SK-MEL-5 (cell line): ENCODE measurements at regions not wholly inside any gene's neighbourhood (a gene's known extent, or its start where the extent isn't known, plus 50 kb on each side); places are given as distances from the start of the nearest gene placed in this dataset.
A peak's percentile ranks its signal among the peaks of the same experiment; 100 is the strongest.

Source experiments
- DNase-seq: peaks from one replicate; pipeline ENCODE4 v3.0.0-alpha.2; 2016; ENCODE audit warnings: low read depth, low spot score
- in situ Hi-C: cut with HindIII; loops from 2 replicates; pipeline ENCODE4 v1.10.0; 2016; ENCODE audit warnings: low sequenced_read_pairs, high pct_unique_total_duplicates, low pct_unique_long_range_greater_than_20kb

GRCh38 chr4:173777921-173778320 is 247.9 kb upstream of the HAND2 start:
- DNase-seq: no peak
- in situ Hi-C loops: no loop called here

- DNase-seq: no peak
- in situ Hi-C loops: no loop called here
Measured at GRCh38 chr4:173777421-173777820, 247.4 kb upstream of the HAND2 start.

DNA sequence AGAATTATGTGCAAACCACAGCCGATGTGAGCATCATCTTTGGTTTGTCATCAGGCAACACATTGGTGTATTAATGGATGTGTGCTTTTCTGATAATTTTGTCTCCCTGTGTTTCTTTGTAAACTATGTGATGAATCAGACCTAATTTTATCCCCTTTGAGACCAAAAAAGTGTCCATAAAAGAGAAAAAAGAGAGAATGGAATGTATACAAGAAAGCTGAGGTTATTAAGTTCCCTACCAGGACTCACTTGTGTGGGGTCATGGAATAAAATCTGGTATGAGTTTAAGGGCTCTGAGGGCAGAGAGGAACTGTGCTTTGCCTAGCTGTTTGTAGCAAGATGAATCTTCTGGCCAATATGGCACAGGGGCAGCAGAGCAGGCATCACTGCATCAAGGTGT is 239.5 kb upstream of the HAND2 start:
- in situ Hi-C loops: no loop called here
- DNase-seq: no peak

GRCh38 chr4:173767650-173768049 is 237.6 kb upstream of the HAND2 start:
- no peak for DNase-seq
- in situ Hi-C loops: no loop called here

- DNase-seq: no peak
Measured at GRCh38 chr4:173766171-173766600, 236.2 kb upstream of the HAND2 start.

DNA sequence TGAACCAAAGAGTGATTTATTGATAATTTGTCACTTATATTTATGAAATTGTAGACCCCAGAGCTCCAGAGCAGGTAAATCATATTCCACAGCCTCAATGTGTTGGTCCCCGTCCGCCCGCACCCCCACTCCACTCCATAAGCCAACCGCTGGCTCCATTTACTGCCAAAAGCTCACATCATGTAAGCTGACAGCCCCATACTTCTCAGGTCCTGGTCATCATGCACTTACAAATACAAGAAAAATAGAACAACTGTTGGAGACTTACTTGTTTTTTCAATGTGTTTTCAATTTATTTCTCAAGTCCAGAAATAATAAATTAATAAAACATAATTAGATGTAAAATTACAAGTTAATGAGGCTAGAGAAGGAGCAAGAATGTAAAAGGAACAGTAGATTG is 235.7 kb upstream of the HAND2 start:
- in situ Hi-C loops: no loop called here
- DNase-seq: no peak

More at GRCh38 chr4:173766171-173766600, 236.2 kb upstream of the HAND2 start:
- in situ Hi-C loops: no loop called here

- DNase-seq: peak; percentile 83
- in situ Hi-C loops: no loop called here
Measured at GRCh38 chr4:173763389-173763788, 233.4 kb upstream of the HAND2 start.

- DNase-seq: no peak
- in situ Hi-C loops: no loop called here
Measured at GRCh38 chr4:173761938-173762337, 231.9 kb upstream of the HAND2 start.

DNA sequence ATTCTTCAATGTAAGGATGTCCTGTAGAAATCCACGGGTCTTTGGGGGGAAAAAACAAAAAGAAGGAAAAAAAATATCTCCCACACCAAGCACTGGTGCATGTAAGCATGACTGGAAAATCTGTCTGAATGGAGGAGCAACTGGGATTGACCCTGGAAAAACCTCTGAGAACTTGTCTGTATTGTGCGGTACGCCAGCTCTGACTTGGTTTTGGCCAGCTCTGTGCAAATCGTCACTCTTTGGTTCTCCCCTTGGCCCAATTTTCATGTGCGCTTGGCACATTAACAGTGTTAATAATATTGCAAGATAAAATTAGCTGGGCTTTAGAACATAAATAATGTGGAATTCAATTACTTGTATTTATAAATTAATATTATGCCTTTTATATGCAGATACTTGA is 231.2 kb upstream of the HAND2 start:
- in situ Hi-C loops: no loop called here

DNA sequence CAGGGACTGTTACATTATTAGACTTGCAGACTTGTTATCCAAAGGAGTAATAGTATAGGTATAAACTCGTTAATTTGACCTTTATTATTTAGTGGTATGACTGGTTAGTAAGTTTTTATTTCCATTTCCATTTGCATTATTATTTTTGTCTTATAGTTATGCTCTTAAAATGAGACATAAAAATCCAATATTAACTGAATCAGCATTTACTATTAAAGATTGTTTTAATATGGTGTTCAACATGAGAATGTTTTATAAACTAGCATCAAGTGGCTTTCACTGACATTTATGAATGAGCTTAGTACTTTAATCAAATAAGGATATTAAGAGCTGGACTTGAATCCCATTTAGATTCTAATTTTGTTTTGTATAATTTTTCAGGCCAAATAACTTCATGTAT is 228.1 kb upstream of the HAND2 start:
- no peak for DNase-seq
- in situ Hi-C loops: no loop called here

More for the DNA sequence above, 231.2 kb upstream of the HAND2 start:
- no peak for DNase-seq

DNA sequence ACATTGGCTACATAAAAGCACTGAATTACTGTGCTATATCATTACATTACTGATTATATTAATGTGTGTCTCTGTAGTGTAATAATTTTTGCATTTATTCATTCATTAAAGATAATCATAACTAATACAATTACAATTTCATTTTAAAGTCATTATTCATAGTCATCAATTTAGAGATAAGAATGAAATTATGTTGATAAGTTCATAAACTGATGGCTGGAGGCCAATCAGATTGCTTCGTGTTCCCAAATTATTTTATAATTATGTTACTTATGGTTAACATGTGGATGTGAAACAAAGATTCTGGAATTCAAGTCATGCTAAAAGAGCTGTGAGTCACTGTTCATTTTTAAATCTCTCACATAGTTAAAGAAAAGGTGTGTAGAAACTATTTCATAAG is 223.4 kb upstream of the HAND2 start:
- DNase-seq: no peak
- in situ Hi-C loops: no loop called here

- DNase-seq: peak; percentile 52
- in situ Hi-C loops: no loop called here
Measured at GRCh38 chr4:173752610-173753230, 222.7 kb upstream of the HAND2 start.

GRCh38 chr4:173748353-173748752 is 218.3 kb upstream of the HAND2 start:
- in situ Hi-C loops: no loop called here
- DNase-seq: peak; percentile 54

DNA sequence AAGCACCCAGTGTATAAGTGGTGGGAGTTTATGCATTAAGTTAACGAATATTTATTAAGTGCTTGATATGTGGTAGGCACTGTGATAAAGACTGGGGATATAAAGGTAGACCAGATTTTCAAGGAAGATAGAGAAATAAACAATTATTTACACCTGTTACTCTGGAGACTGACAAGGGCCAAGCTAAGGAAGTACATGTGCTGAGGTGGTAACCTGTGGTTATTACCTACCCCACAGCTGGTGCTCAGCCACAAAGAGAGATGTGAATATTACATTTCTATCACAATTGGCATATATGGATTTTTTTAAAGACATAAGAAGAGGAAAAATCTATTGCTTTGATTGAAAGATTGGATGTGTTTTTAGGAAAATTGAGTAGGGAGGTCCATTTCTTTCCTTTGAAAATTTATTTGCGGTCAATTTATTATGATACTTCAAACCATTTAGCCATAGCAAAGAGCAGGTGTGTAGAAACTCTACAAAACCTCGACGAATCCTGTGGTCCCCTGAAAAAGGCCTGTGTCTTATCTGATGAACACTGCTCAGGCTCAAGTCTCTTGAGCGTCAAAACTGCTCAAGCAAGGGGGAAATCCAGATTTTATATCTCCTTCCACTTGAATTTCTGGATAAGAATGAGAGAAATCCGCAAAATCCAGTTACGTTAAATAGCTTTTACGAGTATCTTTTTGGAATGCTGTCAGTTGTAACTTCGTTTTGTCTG is 217.7 kb upstream of the HAND2 start:
- in situ Hi-C loops: no loop called here
- no peak for DNase-seq

- in situ Hi-C loops: no loop called here
- no peak for DNase-seq
Measured at GRCh38 chr4:173746424-173746823, 216.4 kb upstream of the HAND2 start.

GRCh38 chr4:173745765-173746164 is 215.7 kb upstream of the HAND2 start:
- in situ Hi-C loops: no loop called here
- DNase-seq: no peak

DNA sequence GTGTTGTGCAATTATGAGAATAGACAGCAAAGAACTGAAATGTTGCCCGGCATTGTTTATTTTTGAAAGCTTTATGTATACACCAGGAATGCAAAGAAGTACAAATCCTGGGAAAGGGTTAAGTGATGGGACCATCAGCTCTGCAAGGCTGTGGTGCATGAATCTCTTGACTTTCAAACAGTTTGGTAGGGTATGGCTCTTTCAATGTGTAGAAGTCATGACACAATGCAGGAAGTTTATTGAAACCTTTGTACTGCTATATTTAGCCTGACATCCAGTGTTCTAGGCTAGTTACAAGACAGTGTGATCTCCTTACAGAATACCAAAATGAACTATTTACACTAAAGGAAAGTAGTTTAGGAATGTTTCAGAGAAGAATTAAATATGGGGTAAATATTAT is 206.8 kb upstream of the HAND2 start:
- no peak for DNase-seq
- in situ Hi-C loops: no loop called here

DNA sequence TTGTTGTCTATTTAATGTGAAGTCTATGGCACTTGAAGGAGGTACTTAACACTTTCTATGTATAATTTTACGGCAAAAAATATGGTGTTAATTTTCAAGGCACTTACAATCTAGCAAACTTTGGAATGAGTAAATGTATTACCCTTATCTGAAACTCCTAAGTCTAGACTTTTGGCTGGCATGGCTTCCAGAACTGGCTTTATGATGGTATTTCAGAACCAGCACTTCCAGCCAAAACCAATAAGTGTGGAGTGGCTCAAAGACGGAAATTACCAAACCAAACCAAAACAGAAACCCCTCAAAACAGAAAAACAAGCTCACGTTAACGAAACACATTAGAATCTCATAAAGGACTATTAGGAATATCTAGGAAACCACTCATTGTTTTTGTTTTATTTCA is 205.6 kb upstream of the HAND2 start:
- in situ Hi-C loops: no loop called here
- no peak for DNase-seq

DNA sequence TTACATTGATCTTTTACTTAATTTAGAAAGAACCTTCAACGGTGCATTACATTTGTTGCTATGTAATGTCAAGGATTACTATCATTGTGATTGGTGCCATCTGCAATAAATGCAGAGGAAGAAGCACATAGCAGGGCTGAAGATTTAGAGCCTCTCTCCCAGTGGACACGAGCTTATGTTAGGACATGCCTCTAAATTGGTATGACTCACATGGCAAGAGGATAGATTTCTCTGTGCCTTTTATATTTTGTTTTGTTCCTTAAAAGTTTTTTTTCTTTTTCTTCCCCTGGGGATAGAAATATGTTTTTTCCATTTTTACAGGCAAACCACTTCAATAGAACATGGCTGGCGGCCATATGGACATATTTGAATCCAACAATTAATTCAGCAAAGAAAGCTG is 205.0 kb upstream of the HAND2 start:
- in situ Hi-C loops: no loop called here
- DNase-seq: no peak
